GM23248 (cell line): ENCODE measurements at regions not wholly inside any gene's neighbourhood (a gene's known extent, or its start where the extent isn't known, plus 50 kb on each side); places are given as distances from the start of the nearest gene placed in this dataset.

ENCODE experiments used
- EZH2 ChIP-seq: fragments of 200-600 bp; sonication (generic); IDR thresholded peaks from 2 replicates; pipeline ENCODE4 v1.6.1; 2018; ENCODE audit warnings: antibody characterized with exemption, mild to moderate bottlenecking; ENCODE audit not compliant: insufficient read depth, poor library complexity, severe bottlenecking
- EZH2phosphoT487 ChIP-seq: fragments of 200-600 bp; sonication (generic); IDR thresholded peaks from 2 replicates; pipeline ENCODE4 v1.6.1; 2018; ENCODE audit warnings: antibody characterized with exemption, moderate library complexity, mild to moderate bottlenecking, low read depth; ENCODE audit not compliant: insufficient read depth

- no peak for TF ChIP-seq EZH2phosphoT487
- no peak for TF ChIP-seq EZH2
These were observed 67.8 kb upstream of the TMCC3 start for GRCh38 chr12:94718114-94718513.
